ENCODE measurements at regions not wholly inside any gene's neighbourhood (a gene's known extent, or its start where the extent isn't known, plus 50 kb on each side); places are given as distances from the start of the nearest gene placed in this dataset.

DNA sequence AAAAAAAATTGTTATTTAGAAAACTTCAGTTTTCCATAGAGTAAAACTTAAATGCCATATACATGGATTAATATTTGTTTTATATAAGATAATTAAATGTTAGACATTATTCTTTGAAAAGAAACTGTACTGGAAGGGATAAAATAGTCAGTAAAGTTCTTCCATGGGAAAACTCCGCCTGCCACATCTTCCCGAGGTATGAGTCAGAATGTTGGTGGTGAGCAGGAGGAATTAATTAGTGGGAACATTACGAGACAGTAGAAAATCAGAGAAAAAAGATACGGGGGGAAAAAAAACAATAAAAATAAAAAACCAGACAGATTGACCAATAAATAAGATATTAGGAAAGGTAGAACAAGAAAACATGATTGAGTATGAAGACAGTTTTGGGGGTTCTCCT is 930.3 kb upstream of the C9orf72 start:
- no peak for TF ChIP-seq GABPA (IDR thresholded peaks at IDR 0.05; ENCODE audit: borderline replicate concordance, insufficient read depth, low read length)
- TF ChIP-seq YY1 (IDR thresholded peaks at IDR 0.05; ENCODE audit: low read depth, low read length): no peak
- no peak for TF ChIP-seq TBP (IDR thresholded peaks at IDR 0.05; ENCODE audit: low read depth, low read length)
- TF ChIP-seq EP300 (IDR thresholded peaks at IDR 0.05; ENCODE audit: borderline replicate concordance in 1 of 2, low read depth in 2 of 2, low read length in 2 of 2): no peak
- TF ChIP-seq, protein P1, sequence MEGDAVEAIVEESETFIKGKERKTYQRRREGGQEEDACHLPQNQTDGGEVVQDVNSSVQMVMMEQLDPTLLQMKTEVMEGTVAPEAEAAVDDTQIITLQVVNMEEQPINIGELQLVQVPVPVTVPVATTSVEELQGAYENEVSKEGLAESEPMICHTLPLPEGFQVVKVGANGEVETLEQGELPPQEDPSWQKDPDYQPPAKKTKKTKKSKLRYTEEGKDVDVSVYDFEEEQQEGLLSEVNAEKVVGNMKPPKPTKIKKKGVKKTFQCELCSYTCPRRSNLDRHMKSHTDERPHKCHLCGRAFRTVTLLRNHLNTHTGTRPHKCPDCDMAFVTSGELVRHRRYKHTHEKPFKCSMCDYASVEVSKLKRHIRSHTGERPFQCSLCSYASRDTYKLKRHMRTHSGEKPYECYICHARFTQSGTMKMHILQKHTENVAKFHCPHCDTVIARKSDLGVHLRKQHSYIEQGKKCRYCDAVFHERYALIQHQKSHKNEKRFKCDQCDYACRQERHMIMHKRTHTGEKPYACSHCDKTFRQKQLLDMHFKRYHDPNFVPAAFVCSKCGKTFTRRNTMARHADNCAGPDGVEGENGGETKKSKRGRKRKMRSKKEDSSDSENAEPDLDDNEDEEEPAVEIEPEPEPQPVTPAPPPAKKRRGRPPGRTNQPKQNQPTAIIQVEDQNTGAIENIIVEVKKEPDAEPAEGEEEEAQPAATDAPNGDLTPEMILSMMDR (IDR thresholded peaks at IDR 0.05; ENCODE audit: control extremely low read depth in 1 of 3, insufficient read depth in 1 of 3, low read depth in 1 of 3, low read length in 3 of 3): no peak
- no peak for TF ChIP-seq ASH2L (IDR thresholded peaks at IDR 0.05; ENCODE audit: low read length)
- no peak for TF ChIP-seq CBX5 (IDR thresholded peaks at IDR 0.05; ENCODE audit: low read depth, low read length)
- no peak for TF ChIP-seq KDM4A (IDR thresholded peaks at IDR 0.05; ENCODE audit: low read depth, low read length, severe bottlenecking)
- TF ChIP-seq NRF1 (IDR thresholded peaks at IDR 0.05; ENCODE audit: low read depth, low read length): no peak
- no peak for TF ChIP-seq EZH2 (IDR thresholded peaks at IDR 0.05; ENCODE audit: low read depth, low read length, severe bottlenecking)
- TF ChIP-seq POLR2AphosphoS5 (IDR thresholded peaks at IDR 0.05; ENCODE audit: low read depth, low read length): no peak
- TF ChIP-seq EGR1 (IDR thresholded peaks at IDR 0.05; ENCODE audit: borderline replicate concordance, low read depth, low read length): no peak
- no peak for TF ChIP-seq POLR2A (IDR thresholded peaks at IDR 0.05; ENCODE audit: control extremely low read depth in 1 of 2, low read depth in 2 of 2, low read length in 2 of 2)
- TF ChIP-seq, protein P2, sequence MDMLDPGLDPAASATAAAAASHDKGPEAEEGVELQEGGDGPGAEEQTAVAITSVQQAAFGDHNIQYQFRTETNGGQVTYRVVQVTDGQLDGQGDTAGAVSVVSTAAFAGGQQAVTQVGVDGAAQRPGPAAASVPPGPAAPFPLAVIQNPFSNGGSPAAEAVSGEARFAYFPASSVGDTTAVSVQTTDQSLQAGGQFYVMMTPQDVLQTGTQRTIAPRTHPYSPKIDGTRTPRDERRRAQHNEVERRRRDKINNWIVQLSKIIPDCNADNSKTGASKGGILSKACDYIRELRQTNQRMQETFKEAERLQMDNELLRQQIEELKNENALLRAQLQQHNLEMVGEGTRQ (IDR thresholded peaks at IDR 0.05; ENCODE audit: low read length): no peak
